ENCODE measurements at regions not wholly inside any gene's neighbourhood (a gene's known extent, or its start where the extent isn't known, plus 50 kb on each side); places are given as distances from the start of the nearest gene placed in this dataset.

DNA sequence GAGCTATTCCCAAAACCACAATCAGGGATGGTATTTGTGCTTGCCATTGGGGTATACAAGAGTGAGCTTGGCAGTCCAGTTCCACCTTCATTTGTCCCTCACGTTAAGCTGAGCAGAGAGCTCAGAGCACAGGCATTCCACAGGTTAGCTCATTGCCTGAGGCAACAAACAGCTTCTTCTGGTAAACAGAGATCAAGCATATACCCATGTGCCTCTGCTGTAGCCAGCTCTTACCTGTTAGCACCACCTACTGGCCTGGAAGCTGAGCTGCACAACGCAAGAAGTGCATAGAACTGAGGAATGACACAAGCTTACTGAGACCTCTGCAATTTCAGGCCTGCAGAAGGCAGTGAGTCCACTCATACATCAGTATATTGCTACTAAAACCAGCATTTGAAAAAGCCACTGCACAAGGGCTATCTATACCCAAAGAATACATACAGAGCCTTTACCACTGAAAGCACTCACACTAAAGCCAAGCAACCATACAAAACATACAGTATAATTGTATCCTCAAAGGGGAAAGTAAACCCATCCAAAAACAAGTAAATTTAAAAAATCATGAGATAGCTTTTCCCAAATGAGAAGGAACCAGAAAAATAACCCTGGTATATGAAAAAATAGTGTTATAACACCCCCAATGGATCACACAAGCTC lies 258.3 kb upstream of the GABRA2 start:
- TF ChIP-seq CTCF (IDR thresholded peaks at IDR 0.05; ENCODE audit: insufficient read depth, low read length, poor library complexity, severe bottlenecking) = peak; percentile 61
- no peak for TF ChIP-seq EZH2phosphoT487 (conservative IDR thresholded peaks at IDR 0.05; ENCODE audit: low read length)

All from SU-DHL-6 (cell line).